PFSK-1 (cell line): ENCODE measurements at regions not wholly inside any gene's neighbourhood (a gene's known extent, or its start where the extent isn't known, plus 50 kb on each side); places are given as distances from the start of the nearest gene placed in this dataset.

Source experiments
- FOXP2 ChIP-seq: optimal IDR thresholded peaks from 2 replicates; pipeline ENCODE3; 2011; ENCODE audit warnings: borderline replicate concordance, control low read depth, inconsistent platforms; ENCODE audit not compliant: insufficient read depth; ENCODE audit errors: extremely low read length, extremely low read depth
- POLR2AphosphoS5 ChIP-seq: IDR thresholded peaks from 2 replicates; pipeline ENCODE4 v1.6.1; 2012; ENCODE audit warnings: low read depth, mild to moderate bottlenecking, control low read depth, low read length, moderate library complexity
- REST ChIP-seq, 2 experiments: IDR thresholded peaks; 2 replicates each; pipeline versions ENCODE4 v1.6.1 to v1.8.0; 2011 to 2012; ENCODE audit warnings: low read depth in 2 of 2, low read length in 2 of 2, control low read depth in 1 of 2, inconsistent platforms in 1 of 2, mild to moderate bottlenecking in 1 of 2, moderate library complexity in 1 of 2; ENCODE audit not compliant: insufficient read depth in 1 of 2
- SIN3A ChIP-seq: IDR thresholded peaks from 2 replicates; pipeline ENCODE4 v1.6.1; 2012; ENCODE audit warnings: mild to moderate bottlenecking, low read length, moderate library complexity, borderline replicate concordance; ENCODE audit not compliant: insufficient read depth
- TAF1 ChIP-seq: IDR thresholded peaks from 2 replicates; pipeline ENCODE4 v1.6.1; 2012; ENCODE audit warnings: low read length, control low read depth, borderline replicate concordance; ENCODE audit not compliant: insufficient read depth

DNA sequence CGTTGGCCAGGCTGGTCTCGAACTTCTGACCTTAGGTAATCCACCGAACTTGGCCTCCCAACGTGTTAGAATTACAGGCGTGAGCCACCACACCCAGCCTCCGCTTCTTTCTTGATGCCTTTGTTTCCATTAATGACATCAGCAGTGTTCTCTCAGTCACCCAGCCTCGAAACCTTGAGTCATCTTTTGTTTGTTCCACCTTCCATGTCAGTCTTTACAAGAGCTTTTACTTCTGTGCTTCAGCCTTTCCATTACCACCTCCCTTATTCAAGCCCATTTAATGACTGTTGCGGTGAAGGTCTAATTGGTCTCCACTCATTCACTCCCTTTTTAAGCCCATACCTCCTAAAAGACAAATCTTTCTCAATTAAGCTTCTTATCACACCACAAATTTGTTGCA lies 146.6 kb upstream of the ADGRL2 start:
- no peak for TF ChIP-seq SIN3A
- no peak for TF ChIP-seq TAF1
- TF ChIP-seq REST (IDR thresholded peaks at IDR 0.05; ENCODE audit: insufficient read depth in 1 of 2, low read depth in 2 of 2, low read length in 2 of 2): no peak
- TF ChIP-seq POLR2AphosphoS5: no peak
- TF ChIP-seq FOXP2: no peak
